Osteoblast (primary cell): ENCODE measurements at regions not wholly inside any gene's neighbourhood (a gene's known extent, or its start where the extent isn't known, plus 50 kb on each side); places are given as distances from the start of the nearest gene placed in this dataset.

Experiments
- DNase-seq: peaks from one replicate; pipeline ENCODE4 v3.0.0; 2011; ENCODE audit warnings: low spot score, mixed read lengths; ENCODE audit not compliant: insufficient read length; ENCODE audit errors: missing footprints
- H2AFZ ChIP-seq: 2 replicates; pipeline ENCODE4 v1.6.0; 2011; ENCODE audit warnings: mild to moderate bottlenecking, low read length
- H3K27ac ChIP-seq: 2 replicates; pipeline ENCODE4 v1.5.1; 2011; ENCODE audit warnings: mild to moderate bottlenecking, low read depth, low read length, moderate library complexity
- H3K27me3 ChIP-seq: 2 replicates; pipeline ENCODE4 v1.6.0; 2012; ENCODE audit warnings: mild to moderate bottlenecking, control low read depth, inconsistent platforms, low read length, moderate library complexity; ENCODE audit not compliant: insufficient read depth
- H3K36me3 ChIP-seq: 2 replicates; pipeline ENCODE4 v1.5.1; 2011; ENCODE audit warnings: mild to moderate bottlenecking, low read length, control low read depth, moderate library complexity; ENCODE audit not compliant: insufficient read depth
- H3K4me1 ChIP-seq: 2 replicates; pipeline ENCODE4 v1.5.1; 2011; ENCODE audit warnings: mild to moderate bottlenecking, low read length, control low read depth, moderate library complexity; ENCODE audit not compliant: insufficient read depth
- H3K4me2 ChIP-seq: 2 replicates; pipeline ENCODE4 v1.6.0; 2011; ENCODE audit warnings: mild to moderate bottlenecking, low read length; ENCODE audit not compliant: insufficient read depth
- H3K4me3 ChIP-seq: fragments of 200-600 bp; sonication (generic); 3 replicates; pipeline ENCODE4 v1.5.1; 2012; ENCODE audit warnings: mild to moderate bottlenecking, low read length, inconsistent platforms; ENCODE audit not compliant: insufficient read depth
- H3K79me2 ChIP-seq: 2 replicates; pipeline ENCODE4 v1.6.0; 2012; ENCODE audit warnings: mild to moderate bottlenecking, low read length, control low read depth, inconsistent platforms; ENCODE audit not compliant: insufficient read depth
- H3K9me3 ChIP-seq: 2 replicates; pipeline ENCODE4 v1.5.1; 2011; ENCODE audit warnings: low read depth, low read length, control low read depth
- H4K20me1 ChIP-seq: 2 replicates; pipeline ENCODE4 v1.6.0; 2012; ENCODE audit warnings: mild to moderate bottlenecking, low read length, control low read depth; ENCODE audit not compliant: insufficient read depth
- TF ChIP-seq, protein P1 (sequence below): IDR thresholded peaks from 2 replicates; pipeline ENCODE4 v1.5.1; 2011; ENCODE audit warnings: mild to moderate bottlenecking, low read depth, low read length, moderate library complexity; ENCODE audit errors: extremely low read depth

DNA sequence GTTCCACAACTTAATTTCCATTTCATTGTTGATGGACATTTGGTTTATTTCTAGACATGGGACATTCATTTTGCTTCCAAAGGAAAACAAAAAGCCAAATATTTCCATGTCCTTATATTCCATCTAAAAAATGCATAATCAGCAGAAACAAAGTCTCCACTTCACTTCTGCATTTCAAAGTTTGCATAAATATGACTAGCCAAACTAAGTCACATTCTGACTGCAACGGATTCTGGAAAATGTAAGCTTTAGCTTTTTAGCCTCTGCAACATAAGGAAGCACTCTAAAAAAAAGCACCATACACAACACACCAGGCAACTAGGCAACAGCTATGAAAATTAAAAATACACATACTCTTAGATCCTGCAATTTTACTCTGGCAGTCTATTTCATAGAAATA, 135.3 kb downstream of the ETAA1 start:
- Histone ChIP-seq H4K20me1 (no peaks in the 10 kb centered on the region), H3K79me2 (no peaks in the 10 kb centered on the region), H3K4me2 (no peak overlapping the region), H3K4me1 (no peaks in the 10 kb centered on the region), H3K9me3 (no peaks in the 10 kb centered on the region), H3K4me3 (no peak overlapping the region), H3K27me3 (no peaks in the 10 kb centered on the region), H3K36me3 (no peaks in the 10 kb centered on the region), H3K27ac (no peak overlapping the region), H2AFZ (no peak overlapping the region)
- TF ChIP-seq, protein P1, sequence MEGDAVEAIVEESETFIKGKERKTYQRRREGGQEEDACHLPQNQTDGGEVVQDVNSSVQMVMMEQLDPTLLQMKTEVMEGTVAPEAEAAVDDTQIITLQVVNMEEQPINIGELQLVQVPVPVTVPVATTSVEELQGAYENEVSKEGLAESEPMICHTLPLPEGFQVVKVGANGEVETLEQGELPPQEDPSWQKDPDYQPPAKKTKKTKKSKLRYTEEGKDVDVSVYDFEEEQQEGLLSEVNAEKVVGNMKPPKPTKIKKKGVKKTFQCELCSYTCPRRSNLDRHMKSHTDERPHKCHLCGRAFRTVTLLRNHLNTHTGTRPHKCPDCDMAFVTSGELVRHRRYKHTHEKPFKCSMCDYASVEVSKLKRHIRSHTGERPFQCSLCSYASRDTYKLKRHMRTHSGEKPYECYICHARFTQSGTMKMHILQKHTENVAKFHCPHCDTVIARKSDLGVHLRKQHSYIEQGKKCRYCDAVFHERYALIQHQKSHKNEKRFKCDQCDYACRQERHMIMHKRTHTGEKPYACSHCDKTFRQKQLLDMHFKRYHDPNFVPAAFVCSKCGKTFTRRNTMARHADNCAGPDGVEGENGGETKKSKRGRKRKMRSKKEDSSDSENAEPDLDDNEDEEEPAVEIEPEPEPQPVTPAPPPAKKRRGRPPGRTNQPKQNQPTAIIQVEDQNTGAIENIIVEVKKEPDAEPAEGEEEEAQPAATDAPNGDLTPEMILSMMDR = no peak
- DNase-seq = no peak

DNA sequence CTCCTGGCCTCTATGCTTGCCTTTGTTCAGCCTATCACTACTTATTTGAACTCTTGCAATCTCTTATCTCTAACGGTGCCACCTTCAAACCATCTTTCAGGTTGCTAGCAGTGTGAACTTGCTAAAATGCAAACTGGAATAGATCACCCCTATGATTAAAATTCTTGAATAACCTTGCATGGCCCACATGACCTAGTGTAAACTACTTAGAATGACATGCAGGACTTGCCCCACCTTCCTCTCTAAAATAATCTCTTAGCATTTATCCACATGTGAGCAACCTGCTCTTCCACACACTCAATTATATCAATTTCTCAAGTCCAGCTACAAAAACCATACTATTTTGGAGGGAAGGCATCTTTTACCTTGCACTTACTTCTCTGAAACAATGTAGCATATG, 137.6 kb downstream of the ETAA1 start:
- H3K27me3 ChIP-seq = no peaks in the 10 kb centered on the region
- no peak for DNase-seq
- TF ChIP-seq, protein P1 = no peak
- H3K27ac ChIP-seq = no peak overlapping the region
- H4K20me1 ChIP-seq = no peaks in the 10 kb centered on the region
- H3K4me3 ChIP-seq = no peak overlapping the region
- H2AFZ ChIP-seq = no peak overlapping the region
- H3K36me3 ChIP-seq = no peaks in the 10 kb centered on the region
- no peaks in the 10 kb centered on the region for H3K79me2 ChIP-seq
- H3K4me1 ChIP-seq = no peaks in the 10 kb centered on the region
- no peak overlapping the region for H3K4me2 ChIP-seq
- no peaks in the 10 kb centered on the region for H3K9me3 ChIP-seq

DNA sequence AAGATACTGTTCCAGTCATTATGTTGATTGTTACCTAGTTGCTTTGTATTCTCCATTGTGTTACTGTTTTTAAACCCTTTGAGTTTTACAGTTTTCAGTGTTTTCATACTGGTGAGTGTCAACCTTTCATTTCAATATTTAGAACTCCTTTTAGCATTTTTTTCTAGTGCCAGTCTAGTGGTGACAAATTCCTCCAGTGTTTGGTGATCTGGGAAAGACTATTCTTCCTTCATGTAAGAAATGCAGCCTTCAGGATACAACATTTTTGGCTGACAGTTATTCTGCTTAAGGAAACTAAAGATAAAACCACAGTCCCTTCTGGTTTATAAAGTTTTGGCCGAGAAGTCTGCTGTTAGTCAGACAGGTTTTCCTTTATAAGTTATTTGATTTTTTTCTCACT, 143.8 kb downstream of the ETAA1 start:
- Histone ChIP-seq H3K27ac (no peak overlapping the region), H3K27me3 (no peaks in the 10 kb centered on the region), H4K20me1 (no peaks in the 10 kb centered on the region), H3K9me3 (no peaks in the 10 kb centered on the region), H3K4me1 (no peaks in the 10 kb centered on the region), H3K4me3 (no peak overlapping the region), H3K36me3 (no peaks in the 10 kb centered on the region), H2AFZ (no peak overlapping the region), H3K79me2 (no peaks in the 10 kb centered on the region), H3K4me2 (no peak overlapping the region)
- TF ChIP-seq, protein P1 = no peak
- no peak for DNase-seq

DNA sequence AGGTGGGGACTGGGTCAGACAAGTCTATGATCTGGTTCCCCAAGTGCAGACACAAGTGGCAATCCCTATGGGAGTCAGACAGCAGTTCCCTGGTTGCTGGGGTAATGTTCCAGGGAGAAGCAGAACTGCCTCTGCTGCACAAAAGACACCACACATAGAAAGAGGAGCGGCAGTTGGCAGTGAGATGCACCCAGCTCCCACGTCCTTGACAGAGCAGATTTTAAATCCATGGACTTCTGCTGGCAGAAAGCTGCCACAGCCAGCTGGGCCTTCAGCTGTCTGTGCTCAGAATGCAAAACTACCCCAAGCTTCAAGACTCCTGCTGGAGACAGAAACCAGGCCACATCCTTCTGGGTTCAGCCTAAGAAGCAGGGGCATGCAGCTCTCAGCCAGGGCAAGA, 147.2 kb downstream of the ETAA1 start:
- Histone ChIP-seq H3K36me3 (no peaks in the 10 kb centered on the region), H3K79me2 (no peaks in the 10 kb centered on the region), H3K4me1 (no peaks in the 10 kb centered on the region), H3K4me3 (no peak overlapping the region), H4K20me1 (no peaks in the 10 kb centered on the region), H3K4me2 (no peak overlapping the region), H3K9me3 (no peaks in the 10 kb centered on the region), H2AFZ (no peak overlapping the region), H3K27ac (no peak overlapping the region), H3K27me3 (no peaks in the 10 kb centered on the region)
- DNase-seq = no peak
- TF ChIP-seq, protein P1 = no peak
